K562 (cell line): ENCODE measurements at regions not wholly inside any gene's neighbourhood (a gene's known extent, or its start where the extent isn't known, plus 50 kb on each side); places are given as distances from the start of the nearest gene placed in this dataset.

Source experiments
- ATAC-seq: fragments of 200-7000 bp; cut with Tn5 transposase; 3 replicates; pipeline ENCODE4 v1.9.1; 2020; ENCODE audit warnings: moderate library complexity
- BruUV-seq: library from RNA; stranded (reverse); fragments of 400-500 nt; replicated peaks from 2 replicates; lab custom pipeline; 2021; lab: Mats Ljungman, UMichigan
- CTCF ChIA-PET: fragments of 300-600 bp; formaldehyde crosslinking; extraction: SDS; loops from one replicate; lab custom pipeline; 2021; ENCODE audit warnings: low intra/inter-chr PET ratio; lab: Yijun Ruan, JAX
- POLR2A ChIA-PET: fragments of 300-600, 350-650 bp; sonication (Branson Sonifier 250); formaldehyde crosslinking; extraction: SDS; loops from one replicate; lab custom pipeline; 2021; ENCODE audit warnings: antibody characterized with exemption, inconsistent platforms; lab: Yijun Ruan, JAX
- DNase-seq, 4 experiments: peaks; one replicate each; pipeline versions ENCODE4 v3.0.0 to v3.0.0-alpha.2; 2011 to 2018; ENCODE audit warnings: low spot score in 3 of 4, mixed read lengths in 3 of 4; ENCODE audit errors: extremely low read depth in 1 of 4
- FAIRE-seq: peaks from 2 replicates; lab custom pipeline; 2011; peaks lifted over from hg19 to GRCh38; lab: Jason Lieb, UNC
- H2AFZ ChIP-seq: 2 replicates; pipeline ENCODE4 v1.6.0; 2011; ENCODE audit warnings: low read depth, low read length, control low read depth, inconsistent platforms
- H3K27ac ChIP-seq: fragments of 200-600 bp; 3 replicates; pipeline ENCODE4 v1.8.0; 2011; ENCODE audit warnings: low read depth, mild to moderate bottlenecking, control low read depth, inconsistent platforms, low read length, moderate library complexity, mixed read lengths; ENCODE audit errors: extremely low read depth
- H3K27me3 ChIP-seq, 2 experiments: fragments of 300-600 bp in 1 of 2; 2 replicates in 1 of 2; 3 replicates in 1 of 2; pipeline versions ENCODE4 v1.6.0 to v1.8.0; 2011; ENCODE audit warnings: inconsistent platforms in 2 of 2, low read length in 2 of 2, mild to moderate bottlenecking in 1 of 2, mixed read lengths in 1 of 2, moderate library complexity in 1 of 2; ENCODE audit not compliant: control insufficient read depth in 2 of 2, insufficient read depth in 2 of 2
- H3K36me3 ChIP-seq: fragments of 300-600 bp; 3 replicates; pipeline ENCODE4 v1.8.0; 2011; ENCODE audit warnings: mild to moderate bottlenecking, low read length, inconsistent platforms; ENCODE audit not compliant: control insufficient read depth, insufficient read depth
- H3K4me1 ChIP-seq, 2 experiments: fragments of 200-600 bp in 1 of 2; replicated peaks in 1 of 2; 2 replicates in 1 of 2; 3 replicates in 1 of 2; pipeline versions ENCODE4 v1.5.1 to v1.8.0; 2011; ENCODE audit warnings: inconsistent platforms in 2 of 2, low read length in 2 of 2, mild to moderate bottlenecking in 1 of 2, mixed read lengths in 1 of 2, moderate library complexity in 1 of 2; ENCODE audit not compliant: control insufficient read depth in 2 of 2, insufficient read depth in 2 of 2
- H3K4me2 ChIP-seq: 2 replicates; pipeline ENCODE4 v1.6.1; 2011; ENCODE audit warnings: low read length, control low read depth, inconsistent platforms, mixed read lengths; ENCODE audit not compliant: insufficient read depth
- H3K4me3 ChIP-seq: fragments of 200-600 bp; sonication (generic), shearing (Covaris generic); 2 replicates; pipeline ENCODE4 v1.5.1; 2016; ENCODE audit warnings: control low read depth, inconsistent platforms
- H3K79me2 ChIP-seq: fragments of 200-600 bp; 3 replicates; pipeline ENCODE4 v1.8.0; 2011; ENCODE audit warnings: low read length, inconsistent platforms; ENCODE audit not compliant: control insufficient read depth, insufficient read depth
- H3K9ac ChIP-seq, 2 experiments: 2 replicates each; pipeline versions ENCODE4 v1.6.0 to v1.6.1; 2011; ENCODE audit warnings: low read depth in 2 of 2, low read length in 2 of 2, control low read depth in 1 of 2, inconsistent platforms in 1 of 2, mild to moderate bottlenecking in 1 of 2, mixed read lengths in 1 of 2; ENCODE audit not compliant: insufficient read depth in 1 of 2
- H3K9me1 ChIP-seq: one replicate; pipeline ENCODE4 v1.6.0; 2011; ENCODE audit warnings: inconsistent platforms, mild to moderate bottlenecking, low read length, moderate library complexity; ENCODE audit not compliant: control insufficient read depth, insufficient read depth
- H3K9me3 ChIP-seq: replicated peaks from 2 replicates; pipeline ENCODE4 v1.5.1; 2011; ENCODE audit warnings: low read depth, low read length, inconsistent platforms; ENCODE audit not compliant: control insufficient read depth, insufficient read depth
- H4K20me1 ChIP-seq: replicated peaks from 2 replicates; pipeline ENCODE4 v1.6.1; 2011; ENCODE audit warnings: low read length, inconsistent platforms, mixed read lengths; ENCODE audit not compliant: control insufficient read depth, insufficient read depth
- CC2D1A ChIP-seq: fragments of 450-650 bp; IDR thresholded peaks from 2 replicates; pipeline ENCODE4 v1.6.1; 2017; ENCODE audit warnings: mild to moderate bottlenecking
- CHD4 ChIP-seq: fragments of 200-600 bp; sonication (generic); IDR thresholded peaks from 3 replicates; pipeline ENCODE4 v1.6.1; 2012; ENCODE audit warnings: low read depth, mild to moderate bottlenecking, mixed read lengths, low read length, inconsistent platforms; ENCODE audit not compliant: insufficient read depth, insufficient replicate concordance, poor library complexity, severe bottlenecking
- FOXJ3 ChIP-seq: sonication (generic); formaldehyde crosslinking; IDR thresholded peaks from 2 replicates; pipeline ENCODE4 v1.4.0; 2020; ENCODE audit warnings: mild to moderate bottlenecking, missing genetic modification reagents
- GTF2F1 ChIP-seq: IDR thresholded peaks from 2 replicates; pipeline ENCODE4 v1.6.1; 2011; ENCODE audit warnings: low read depth, low read length, improper control_type of control experiment
- HOMEZ ChIP-seq: fragments of 250-450 bp; sonication (Bioruptor Pico); IDR thresholded peaks from 2 replicates; pipeline ENCODE4 v1.4.0; 2020; ENCODE audit warnings: mild to moderate bottlenecking, moderate library complexity
- PREB ChIP-seq: sonication (generic); formaldehyde crosslinking; IDR thresholded peaks from 2 replicates; pipeline ENCODE4 v1.8.1; 2023; ENCODE audit warnings: mild to moderate bottlenecking, missing genetic modification reagents
- TAF9B ChIP-seq: fragments of 450-650 bp; IDR thresholded peaks from 2 replicates; pipeline ENCODE4 v1.6.1; 2018; ENCODE audit warnings: mild to moderate bottlenecking; ENCODE audit not compliant: partially characterized antibody
- XRCC4 ChIP-seq: IDR thresholded peaks from one replicate; pipeline ENCODE4 v1.6.1; 2011; ENCODE audit not compliant: insufficient read depth, insufficient read length; ENCODE audit errors: extremely low read depth
- ZNF316 ChIP-seq: fragments of 450-650 bp; IDR thresholded peaks from 2 replicates; pipeline ENCODE4 v1.6.1; 2016
- WGBS: fragments of 100-300 bp; shearing (Covaris generic); methylation state at CpG from one replicate; pipeline ENCODE4 v1.1.6; 2016; ENCODE audit warnings: low coverage, mixed read lengths; ENCODE audit not compliant: insufficient coverage; ENCODE audit errors: missing lambda C conversion rate; 5-methylcytosine and 5-hydroxymethylcytosine counted together
- in situ Hi-C: fragments of 300-500 bp; cut with MboI; formaldehyde crosslinking; loops from 4 replicates; pipeline ENCODE4 v1.15.0; 2018; ENCODE audit warnings: inconsistent platforms, mixed read lengths
- intact Hi-C: fragments of 100-400 bp; cut with micrococcal nuclease; formaldehyde crosslinking; loops from 2 replicates; pipeline ENCODE4 v1.14.2; 2022
- TF ChIP-seq, protein P1 (sequence below): fragments of 250-450 bp; sonication (Bioruptor Pico); IDR thresholded peaks from 2 replicates; pipeline ENCODE4 v1.8.0; 2021; ENCODE audit warnings: mild to moderate bottlenecking, moderate library complexity

- H2AFZ ChIP-seq: no peak overlapping the region
- ATAC-seq: no peak
- no peak overlapping the region for H3K27ac ChIP-seq
- WGBS: 0% methylated on average over 1 of the region's 1 CpG
- DNase-seq: no peak
- H3K27me3 ChIP-seq: peaks cover 0 to 5% of the 10 kb centered on the region in 2 experiments; a peak in 1 of 5 replicates
- no peaks in the 10 kb centered on the region for H3K79me2 ChIP-seq
- ChIA-PET POLR2A (no interaction called here), CTCF (no interaction called here)
- FAIRE-seq: no peak
- H3K4me2 ChIP-seq: no peak overlapping the region
- no peaks in the 10 kb centered on the region for H3K9me3 ChIP-seq
- intact Hi-C loops: no loop called here
- no peak overlapping the region for H3K9ac ChIP-seq
- H3K4me3 ChIP-seq: no peak overlapping the region
- no peaks in the 10 kb centered on the region for H3K4me1 ChIP-seq
- BruUV-seq: no TSS peak
- no peaks in the 10 kb centered on the region for H4K20me1 ChIP-seq
- H3K9me1 ChIP-seq: no peaks in the 10 kb centered on the region
- TF ChIP-seq HOMEZ (CRISPR knock-in tag) (no peak), CC2D1A (no peak)
- in situ Hi-C loops: no loop called here
- H3K36me3 ChIP-seq: no peaks in the 10 kb centered on the region
Measured at GRCh38 chr12:30438601-30439041, 257.0 kb downstream of the IPO8 start.

DNA sequence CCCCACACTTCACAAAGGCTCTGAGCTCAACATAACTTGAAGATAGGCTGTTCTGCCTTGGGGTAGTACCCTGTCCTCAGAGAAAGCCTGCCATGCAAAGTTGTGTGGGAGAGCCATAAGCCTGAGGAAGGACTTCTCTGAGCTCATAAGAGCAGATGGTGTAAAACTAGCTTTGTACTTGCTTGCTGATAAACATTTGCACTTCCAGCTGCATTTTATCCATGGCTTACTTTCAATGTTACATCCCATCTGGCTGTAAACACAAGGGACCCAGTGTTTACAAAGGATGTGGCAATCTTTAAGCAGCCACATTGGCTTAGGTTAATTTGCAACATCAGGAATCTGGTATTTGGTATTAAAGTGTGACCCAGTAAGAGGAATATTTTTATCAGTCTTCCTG, 258.1 kb downstream of the IPO8 start:
- peaks cover 0 to 5% of the 10 kb centered on the region in 2 experiments; a peak in 1 of 5 replicates for H3K27me3 ChIP-seq
- no TSS peak for BruUV-seq
- no peak for FAIRE-seq
- no peak overlapping the region for H3K4me3 ChIP-seq
- CTCF ChIA-PET: no interaction called here
- H3K27ac ChIP-seq: no peak overlapping the region
- in situ Hi-C loops: no loop called here
- POLR2A ChIA-PET: no interaction called here
- no peaks in the 10 kb centered on the region for H3K9me1 ChIP-seq
- no peak overlapping the region for H2AFZ ChIP-seq
- no peaks in the 10 kb centered on the region for H4K20me1 ChIP-seq
- intact Hi-C loops: no loop called here
- no peaks in the 10 kb centered on the region for H3K9me3 ChIP-seq
- no peak overlapping the region for H3K4me2 ChIP-seq
- no peaks in the 10 kb centered on the region for H3K79me2 ChIP-seq
- H3K36me3 ChIP-seq: no peaks in the 10 kb centered on the region
- H3K9ac ChIP-seq: no peak overlapping the region
- H3K4me1 ChIP-seq: no peaks in the 10 kb centered on the region
- ATAC-seq: no peak
- DNase-seq: no peak
- TF ChIP-seq CHD4 (no peak), TAF9B (no peak), ZNF316 (no peak), GTF2F1 (no peak), XRCC4 (no peak), FOXJ3 (CRISPR knock-in tag) (no peak), PREB (CRISPR knock-in tag) (no peak)
- TF ChIP-seq, protein P1, sequence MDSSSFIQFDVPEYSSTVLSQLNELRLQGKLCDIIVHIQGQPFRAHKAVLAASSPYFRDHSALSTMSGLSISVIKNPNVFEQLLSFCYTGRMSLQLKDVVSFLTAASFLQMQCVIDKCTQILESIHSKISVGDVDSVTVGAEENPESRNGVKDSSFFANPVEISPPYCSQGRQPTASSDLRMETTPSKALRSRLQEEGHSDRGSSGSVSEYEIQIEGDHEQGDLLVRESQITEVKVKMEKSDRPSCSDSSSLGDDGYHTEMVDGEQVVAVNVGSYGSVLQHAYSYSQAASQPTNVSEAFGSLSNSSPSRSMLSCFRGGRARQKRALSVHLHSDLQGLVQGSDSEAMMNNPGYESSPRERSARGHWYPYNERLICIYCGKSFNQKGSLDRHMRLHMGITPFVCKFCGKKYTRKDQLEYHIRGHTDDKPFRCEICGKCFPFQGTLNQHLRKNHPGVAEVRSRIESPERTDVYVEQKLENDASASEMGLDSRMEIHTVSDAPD (CRISPR knock-in tag): no peak
